ENCODE measurements at regions not wholly inside any gene's neighbourhood (a gene's known extent, or its start where the extent isn't known, plus 50 kb on each side); places are given as distances from the start of the nearest gene placed in this dataset.

GRCh38 chr12:67837876-67838275 lies 151.4 kb upstream of the IFNG-AS1 start:
- H3K27me3 ChIP-seq (ENCODE audit: control insufficient read depth, insufficient read depth, low read length) = no peaks in the 10 kb centered on the region
- H3K27ac ChIP-seq (ENCODE audit: low read depth, low read length) = no peak overlapping the region
- no peaks in the 10 kb centered on the region for H3K4me1 ChIP-seq (ENCODE audit: control insufficient read depth, insufficient read depth, low read length)
- H3K9me3 ChIP-seq (ENCODE audit: control insufficient read depth, insufficient read depth, low read depth, low read length) = peaks cover 13% of the 10 kb centered on the region
- H3K9ac ChIP-seq (ENCODE audit: low read length) = no peak overlapping the region
- no peaks in the 10 kb centered on the region for H3K36me3 ChIP-seq (ENCODE audit: control insufficient read depth, insufficient read depth, low read length)
- no peak overlapping the region for H3K4me3 ChIP-seq (ENCODE audit: low read depth, low read length)

GRCh38 chr12:67842124-67842523 lies 147.1 kb upstream of the IFNG-AS1 start:
- peaks cover 13% of the 10 kb centered on the region for H3K9me3 ChIP-seq (ENCODE audit: control insufficient read depth, insufficient read depth, low read depth, low read length)
- no peak overlapping the region for H3K27ac ChIP-seq (ENCODE audit: low read depth, low read length)
- H3K4me1 ChIP-seq (ENCODE audit: control insufficient read depth, insufficient read depth, low read length) = no peaks in the 10 kb centered on the region
- no peak overlapping the region for H3K9ac ChIP-seq (ENCODE audit: low read length)
- no peak overlapping the region for H3K4me3 ChIP-seq (ENCODE audit: low read depth, low read length)
- H3K27me3 ChIP-seq (ENCODE audit: control insufficient read depth, insufficient read depth, low read length) = no peaks in the 10 kb centered on the region
- H3K36me3 ChIP-seq (ENCODE audit: control insufficient read depth, insufficient read depth, low read length) = no peaks in the 10 kb centered on the region

- no peak overlapping the region for H3K9ac ChIP-seq (ENCODE audit: low read length)
- H3K27me3 ChIP-seq (ENCODE audit: control insufficient read depth, insufficient read depth, low read length) = no peaks in the 10 kb centered on the region
- H3K36me3 ChIP-seq (ENCODE audit: control insufficient read depth, insufficient read depth, low read length) = no peaks in the 10 kb centered on the region
- no peaks in the 10 kb centered on the region for H3K4me1 ChIP-seq (ENCODE audit: control insufficient read depth, insufficient read depth, low read length)
- H3K27ac ChIP-seq (ENCODE audit: low read depth, low read length) = no peak overlapping the region
- peaks cover 9% of the 10 kb centered on the region for H3K9me3 ChIP-seq (ENCODE audit: control insufficient read depth, insufficient read depth, low read depth, low read length)
- H3K4me3 ChIP-seq (ENCODE audit: low read depth, low read length) = no peak overlapping the region
These were observed 146.0 kb upstream of the IFNG-AS1 start for GRCh38 chr12:67843257-67843656.

GRCh38 chr12:67852701-67853100 lies 136.5 kb upstream of the IFNG-AS1 start:
- Histone ChIP-seq H3K9ac (ENCODE audit: low read length) (no peak overlapping the region), H3K36me3 (ENCODE audit: control insufficient read depth, insufficient read depth, low read length) (no peaks in the 10 kb centered on the region)

GRCh38 chr12:67853204-67853603 lies 136.0 kb upstream of the IFNG-AS1 start:
- H3K27ac ChIP-seq (ENCODE audit: low read depth, low read length) = no peak overlapping the region
- H3K9me3 ChIP-seq (ENCODE audit: control insufficient read depth, insufficient read depth, low read depth, low read length) = peaks cover 16% of the 10 kb centered on the region
- H3K9ac ChIP-seq (ENCODE audit: low read length) = no peak overlapping the region
- H3K4me3 ChIP-seq (ENCODE audit: low read depth, low read length) = no peak overlapping the region
- H3K27me3 ChIP-seq (ENCODE audit: control insufficient read depth, insufficient read depth, low read length) = no peaks in the 10 kb centered on the region
- H3K4me1 ChIP-seq (ENCODE audit: control insufficient read depth, insufficient read depth, low read length) = no peaks in the 10 kb centered on the region
- H3K36me3 ChIP-seq (ENCODE audit: control insufficient read depth, insufficient read depth, low read length) = no peaks in the 10 kb centered on the region

More at GRCh38 chr12:67852701-67853100, 136.5 kb upstream of the IFNG-AS1 start:
- H3K9me3 ChIP-seq (ENCODE audit: control insufficient read depth, insufficient read depth, low read depth, low read length) = peaks cover 16% of the 10 kb centered on the region
- H3K27ac ChIP-seq (ENCODE audit: low read depth, low read length) = no peak overlapping the region
- H3K27me3 ChIP-seq (ENCODE audit: control insufficient read depth, insufficient read depth, low read length) = no peaks in the 10 kb centered on the region
- no peak overlapping the region for H3K4me3 ChIP-seq (ENCODE audit: low read depth, low read length)
- H3K4me1 ChIP-seq (ENCODE audit: control insufficient read depth, insufficient read depth, low read length) = no peaks in the 10 kb centered on the region

- H3K9ac ChIP-seq (ENCODE audit: low read length) = no peak overlapping the region
- H3K4me1 ChIP-seq (ENCODE audit: control insufficient read depth, insufficient read depth, low read length) = no peaks in the 10 kb centered on the region
- H3K36me3 ChIP-seq (ENCODE audit: control insufficient read depth, insufficient read depth, low read length) = no peaks in the 10 kb centered on the region
- no peak overlapping the region for H3K27ac ChIP-seq (ENCODE audit: low read depth, low read length)
- no peak overlapping the region for H3K4me3 ChIP-seq (ENCODE audit: low read depth, low read length)
- no peaks in the 10 kb centered on the region for H3K27me3 ChIP-seq (ENCODE audit: control insufficient read depth, insufficient read depth, low read length)
- peaks cover 20% of the 10 kb centered on the region for H3K9me3 ChIP-seq (ENCODE audit: control insufficient read depth, insufficient read depth, low read depth, low read length)
These were observed 134.9 kb upstream of the IFNG-AS1 start for GRCh38 chr12:67854351-67854750.

- Histone ChIP-seq H3K36me3 (ENCODE audit: control insufficient read depth, insufficient read depth, low read length) (no peaks in the 10 kb centered on the region), H3K27ac (ENCODE audit: low read depth, low read length) (no peak overlapping the region), H3K4me1 (ENCODE audit: control insufficient read depth, insufficient read depth, low read length) (no peaks in the 10 kb centered on the region), H3K27me3 (ENCODE audit: control insufficient read depth, insufficient read depth, low read length) (no peaks in the 10 kb centered on the region), H3K9me3 (ENCODE audit: control insufficient read depth, insufficient read depth, low read depth, low read length) (peaks cover 17% of the 10 kb centered on the region; the same call in 1 of the 2 replicates), H3K4me3 (ENCODE audit: low read depth, low read length) (no peak overlapping the region), H3K9ac (ENCODE audit: low read length) (no peak overlapping the region)
These were observed 134.1 kb upstream of the IFNG-AS1 start for GRCh38 chr12:67855103-67855502.

- H3K27ac ChIP-seq (ENCODE audit: low read depth, low read length) = no peak overlapping the region
- H3K27me3 ChIP-seq (ENCODE audit: control insufficient read depth, insufficient read depth, low read length) = no peaks in the 10 kb centered on the region
- H3K9me3 ChIP-seq (ENCODE audit: control insufficient read depth, insufficient read depth, low read depth, low read length) = no peaks in the 10 kb centered on the region
- no peak overlapping the region for H3K9ac ChIP-seq (ENCODE audit: low read length)
- H3K4me1 ChIP-seq (ENCODE audit: control insufficient read depth, insufficient read depth, low read length) = peaks cover 2% of the 10 kb centered on the region
- H3K4me3 ChIP-seq (ENCODE audit: low read depth, low read length) = no peak overlapping the region
- no peaks in the 10 kb centered on the region for H3K36me3 ChIP-seq (ENCODE audit: control insufficient read depth, insufficient read depth, low read length)
These were observed 118.0 kb upstream of the IFNG-AS1 start for GRCh38 chr12:67871231-67871630.

GRCh38 chr12:67873355-67873754 lies 115.9 kb upstream of the IFNG-AS1 start:
- H3K9ac ChIP-seq (ENCODE audit: low read length) = no peak overlapping the region
- no peak overlapping the region for H3K4me3 ChIP-seq (ENCODE audit: low read depth, low read length)
- H3K27ac ChIP-seq (ENCODE audit: low read depth, low read length) = no peak overlapping the region
- H3K36me3 ChIP-seq (ENCODE audit: control insufficient read depth, insufficient read depth, low read length) = no peaks in the 10 kb centered on the region
- no peaks in the 10 kb centered on the region for H3K9me3 ChIP-seq (ENCODE audit: control insufficient read depth, insufficient read depth, low read depth, low read length)
- H3K4me1 ChIP-seq (ENCODE audit: control insufficient read depth, insufficient read depth, low read length) = peaks cover 8% of the 10 kb centered on the region
- H3K27me3 ChIP-seq (ENCODE audit: control insufficient read depth, insufficient read depth, low read length) = no peaks in the 10 kb centered on the region

- H3K9ac ChIP-seq (ENCODE audit: low read length) = no peak overlapping the region
- H3K36me3 ChIP-seq (ENCODE audit: control insufficient read depth, insufficient read depth, low read length) = no peaks in the 10 kb centered on the region
- peaks cover 8% of the 10 kb centered on the region for H3K4me1 ChIP-seq (ENCODE audit: control insufficient read depth, insufficient read depth, low read length)
- H3K9me3 ChIP-seq (ENCODE audit: control insufficient read depth, insufficient read depth, low read depth, low read length) = no peaks in the 10 kb centered on the region
- no peak overlapping the region for H3K27ac ChIP-seq (ENCODE audit: low read depth, low read length)
- no peak overlapping the region for H3K4me3 ChIP-seq (ENCODE audit: low read depth, low read length)
- H3K27me3 ChIP-seq (ENCODE audit: control insufficient read depth, insufficient read depth, low read length) = no peaks in the 10 kb centered on the region
These were observed 112.8 kb upstream of the IFNG-AS1 start for GRCh38 chr12:67876305-67876915.

- Histone ChIP-seq H3K4me3 (ENCODE audit: low read depth, low read length) (no peak overlapping the region), H3K27ac (ENCODE audit: low read depth, low read length) (no peak overlapping the region), H3K36me3 (ENCODE audit: control insufficient read depth, insufficient read depth, low read length) (no peaks in the 10 kb centered on the region), H3K9ac (ENCODE audit: low read length) (no peak overlapping the region), H3K27me3 (ENCODE audit: control insufficient read depth, insufficient read depth, low read length) (no peaks in the 10 kb centered on the region), H3K9me3 (ENCODE audit: control insufficient read depth, insufficient read depth, low read depth, low read length) (no peaks in the 10 kb centered on the region), H3K4me1 (ENCODE audit: control insufficient read depth, insufficient read depth, low read length) (peaks cover 8% of the 10 kb centered on the region)
These were observed 111.5 kb upstream of the IFNG-AS1 start for GRCh38 chr12:67877727-67878126.

GRCh38 chr12:67879937-67880336 lies 109.3 kb upstream of the IFNG-AS1 start:
- peaks cover 16% of the 10 kb centered on the region for H3K4me1 ChIP-seq (ENCODE audit: control insufficient read depth, insufficient read depth, low read length)
- no peaks in the 10 kb centered on the region for H3K36me3 ChIP-seq (ENCODE audit: control insufficient read depth, insufficient read depth, low read length)
- H3K27ac ChIP-seq (ENCODE audit: low read depth, low read length) = no peak overlapping the region
- no peaks in the 10 kb centered on the region for H3K9me3 ChIP-seq (ENCODE audit: control insufficient read depth, insufficient read depth, low read depth, low read length)
- H3K4me3 ChIP-seq (ENCODE audit: low read depth, low read length) = no peak overlapping the region
- H3K27me3 ChIP-seq (ENCODE audit: control insufficient read depth, insufficient read depth, low read length) = no peaks in the 10 kb centered on the region
- H3K9ac ChIP-seq (ENCODE audit: low read length) = no peak overlapping the region

Data from HUES6 (cell line).